ENCODE measurements at regions not wholly inside any gene's neighbourhood (a gene's known extent, or its start where the extent isn't known, plus 50 kb on each side); places are given as distances from the start of the nearest gene placed in this dataset.

DNA sequence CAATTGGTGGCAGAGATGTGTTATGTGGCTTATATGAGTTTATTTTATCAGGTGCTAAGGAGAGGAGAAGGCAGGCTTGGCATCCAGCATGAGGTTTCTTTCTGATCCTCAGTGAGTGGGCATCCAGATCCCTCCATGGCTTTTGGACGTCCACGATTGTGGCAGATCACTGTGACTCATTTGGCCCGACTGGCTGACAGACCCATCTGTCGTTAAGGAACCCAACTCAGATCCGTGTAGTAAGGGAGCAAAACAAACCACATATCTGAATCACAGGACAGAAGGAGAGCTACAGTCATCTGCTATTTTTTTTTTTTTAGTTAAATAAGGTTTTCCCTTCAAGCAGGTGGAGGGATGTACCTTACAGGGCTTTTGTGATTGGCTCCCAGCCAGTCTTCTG, 197.0 kb upstream of the KCNH8 start:
- Histone ChIP-seq H3K27me3 (no peaks in the 10 kb centered on the region), H3K36me3 (no peaks in the 10 kb centered on the region), H3K4me1 (no peaks in the 10 kb centered on the region), H3K27ac (no peak overlapping the region), H3K4me3 (no peak overlapping the region), H3K9me3 (no peaks in the 10 kb centered on the region)
- DNase-seq: no peak
- intact Hi-C loops (cut with DNase I): no loop called here
- TF ChIP-seq, protein P1, sequence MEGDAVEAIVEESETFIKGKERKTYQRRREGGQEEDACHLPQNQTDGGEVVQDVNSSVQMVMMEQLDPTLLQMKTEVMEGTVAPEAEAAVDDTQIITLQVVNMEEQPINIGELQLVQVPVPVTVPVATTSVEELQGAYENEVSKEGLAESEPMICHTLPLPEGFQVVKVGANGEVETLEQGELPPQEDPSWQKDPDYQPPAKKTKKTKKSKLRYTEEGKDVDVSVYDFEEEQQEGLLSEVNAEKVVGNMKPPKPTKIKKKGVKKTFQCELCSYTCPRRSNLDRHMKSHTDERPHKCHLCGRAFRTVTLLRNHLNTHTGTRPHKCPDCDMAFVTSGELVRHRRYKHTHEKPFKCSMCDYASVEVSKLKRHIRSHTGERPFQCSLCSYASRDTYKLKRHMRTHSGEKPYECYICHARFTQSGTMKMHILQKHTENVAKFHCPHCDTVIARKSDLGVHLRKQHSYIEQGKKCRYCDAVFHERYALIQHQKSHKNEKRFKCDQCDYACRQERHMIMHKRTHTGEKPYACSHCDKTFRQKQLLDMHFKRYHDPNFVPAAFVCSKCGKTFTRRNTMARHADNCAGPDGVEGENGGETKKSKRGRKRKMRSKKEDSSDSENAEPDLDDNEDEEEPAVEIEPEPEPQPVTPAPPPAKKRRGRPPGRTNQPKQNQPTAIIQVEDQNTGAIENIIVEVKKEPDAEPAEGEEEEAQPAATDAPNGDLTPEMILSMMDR (IDR thresholded peaks at IDR 0.05): no peak
- TF ChIP-seq EP300 (IDR thresholded peaks at IDR 0.05): no peak
- TF ChIP-seq POLR2A (IDR thresholded peaks at IDR 0.05): no peak
- no peak for TF ChIP-seq POLR2AphosphoS5 (IDR thresholded peaks at IDR 0.05)
- 80 to 87% methylated on average over 5 of the region's 5 CpGs for WGBS, 2 donors

DNA sequence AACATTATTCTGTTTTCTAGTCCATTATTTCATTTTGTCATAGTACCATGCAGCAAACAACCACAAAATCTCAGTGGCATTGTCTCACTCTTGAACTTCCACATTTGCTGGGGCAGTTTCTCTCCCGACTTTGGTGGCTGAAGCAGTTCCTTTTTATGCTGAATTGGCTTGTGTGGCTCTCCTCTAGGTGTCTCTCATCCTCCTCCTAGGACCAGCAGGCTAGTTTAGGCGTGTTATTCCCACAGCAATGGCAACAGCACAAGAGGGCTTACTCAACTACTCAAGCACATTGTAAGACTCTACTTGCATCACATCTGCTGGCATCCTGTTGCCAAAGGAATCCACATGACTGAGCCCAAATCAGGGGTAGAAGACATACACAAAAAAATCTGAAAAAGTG, 201.8 kb upstream of the KCNH8 start:
- no peaks in the 10 kb centered on the region for H3K36me3 ChIP-seq
- 15 to 32% methylated on average over 2 of the region's 2 CpGs for WGBS, 2 donors
- intact Hi-C loops (cut with DNase I): no loop called here

DNA sequence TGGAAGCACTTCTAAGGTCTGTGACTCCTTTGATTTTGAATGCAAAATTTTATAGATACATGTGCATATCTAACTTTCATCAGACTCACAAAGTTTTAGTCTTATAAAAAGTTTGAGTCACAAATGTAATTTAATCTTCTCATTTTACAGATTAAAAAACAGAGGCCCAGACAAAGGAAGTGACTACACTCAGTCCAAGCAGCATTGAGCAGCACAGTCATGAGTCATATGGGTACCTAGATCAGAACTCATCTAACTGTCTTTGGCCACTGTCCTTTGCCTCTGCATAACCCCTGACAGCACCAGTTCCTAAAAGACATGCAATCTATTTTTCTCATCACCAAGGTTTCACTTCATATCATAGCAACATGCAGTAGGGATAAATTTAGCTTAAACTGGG, 210.7 kb upstream of the KCNH8 start:
- intact Hi-C loops (cut with DNase I): no loop called here
- no peaks in the 10 kb centered on the region for H3K9me3 ChIP-seq
- H3K27me3 ChIP-seq: no peaks in the 10 kb centered on the region
- DNase-seq: no peak
- no peak overlapping the region for H3K4me3 ChIP-seq
- H3K36me3 ChIP-seq: no peaks in the 10 kb centered on the region
- no peaks in the 10 kb centered on the region for H3K4me1 ChIP-seq
- TF ChIP-seq, protein P1 (IDR thresholded peaks at IDR 0.05): no peak
- TF ChIP-seq EP300 (IDR thresholded peaks at IDR 0.05) (no peak), POLR2AphosphoS5 (IDR thresholded peaks at IDR 0.05) (no peak), POLR2A (IDR thresholded peaks at IDR 0.05) (no peak)
- no peak overlapping the region for H3K27ac ChIP-seq

More for the DNA sequence above, 201.8 kb upstream of the KCNH8 start:
- no peak overlapping the region for H3K27ac ChIP-seq
- H3K9me3 ChIP-seq: no peaks in the 10 kb centered on the region
- no peaks in the 10 kb centered on the region for H3K27me3 ChIP-seq
- H3K4me3 ChIP-seq: no peak overlapping the region
- TF ChIP-seq POLR2A (IDR thresholded peaks at IDR 0.05): no peak
- TF ChIP-seq POLR2AphosphoS5 (IDR thresholded peaks at IDR 0.05): no peak
- TF ChIP-seq EP300 (IDR thresholded peaks at IDR 0.05): no peak
- TF ChIP-seq, protein P1 (IDR thresholded peaks at IDR 0.05): no peak
- DNase-seq: no peak
- no peaks in the 10 kb centered on the region for H3K4me1 ChIP-seq

DNA sequence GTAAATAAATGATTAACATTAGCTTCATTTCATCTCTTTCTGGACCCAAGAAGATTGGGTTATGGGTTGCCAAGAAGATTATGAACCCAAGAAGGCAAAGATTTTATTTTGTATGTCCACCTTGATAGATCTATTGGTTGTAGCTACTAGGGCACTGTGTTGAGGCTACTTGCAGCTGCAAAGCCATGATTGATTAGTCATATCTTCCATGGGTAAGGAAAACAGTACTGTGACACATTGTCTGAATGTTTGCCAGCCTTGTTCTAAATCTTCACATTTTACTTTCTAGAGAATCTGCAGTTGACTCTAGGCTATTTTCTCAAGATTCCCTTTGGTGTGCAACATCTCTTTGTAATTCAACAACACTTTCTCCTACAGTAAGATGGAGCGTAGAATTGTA, 229.2 kb upstream of the KCNH8 start:
- no peaks in the 10 kb centered on the region for H3K4me1 ChIP-seq
- H3K36me3 ChIP-seq: no peaks in the 10 kb centered on the region
- H3K27me3 ChIP-seq: no peaks in the 10 kb centered on the region
- WGBS, 2 donors: 85 to 90% methylated on average over 1 of the region's 1 CpG
- TF ChIP-seq POLR2A (IDR thresholded peaks at IDR 0.05) (no peak), POLR2AphosphoS5 (IDR thresholded peaks at IDR 0.05) (no peak), EP300 (IDR thresholded peaks at IDR 0.05) (no peak)
- TF ChIP-seq, protein P1 (IDR thresholded peaks at IDR 0.05): no peak
- no peaks in the 10 kb centered on the region for H3K9me3 ChIP-seq
- DNase-seq: no peak
- H3K4me3 ChIP-seq: no peak overlapping the region
- intact Hi-C loops (cut with DNase I): no loop called here
- no peak overlapping the region for H3K27ac ChIP-seq

DNA sequence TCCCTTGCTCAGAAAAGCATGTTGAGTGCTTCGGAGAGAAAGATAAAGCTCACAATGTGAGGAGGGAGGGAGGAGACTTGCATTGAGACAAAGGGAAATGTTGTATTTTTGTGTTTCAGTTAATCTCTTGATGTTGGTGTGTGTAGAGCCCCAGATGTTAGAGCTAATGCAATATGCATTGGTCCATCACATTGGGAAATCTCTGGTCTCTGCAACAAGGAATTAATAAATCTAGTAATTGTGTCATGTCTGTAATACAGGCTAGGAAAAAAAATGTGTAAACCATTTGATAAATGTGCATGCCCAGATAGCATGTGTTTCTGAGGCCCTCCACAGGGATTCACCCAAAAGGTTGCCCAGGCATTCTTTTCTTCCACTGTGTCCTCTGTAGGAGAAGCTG, 230.4 kb upstream of the KCNH8 start:
- H3K27me3 ChIP-seq: no peaks in the 10 kb centered on the region
- DNase-seq: no peak
- no peaks in the 10 kb centered on the region for H3K9me3 ChIP-seq
- no peak overlapping the region for H3K27ac ChIP-seq
- intact Hi-C loops (cut with DNase I): no loop called here
- H3K4me3 ChIP-seq: no peak overlapping the region
- H3K36me3 ChIP-seq: no peaks in the 10 kb centered on the region
- TF ChIP-seq EP300 (IDR thresholded peaks at IDR 0.05) (no peak), POLR2A (IDR thresholded peaks at IDR 0.05) (no peak), POLR2AphosphoS5 (IDR thresholded peaks at IDR 0.05) (no peak)
- TF ChIP-seq, protein P1 (IDR thresholded peaks at IDR 0.05): no peak
- H3K4me1 ChIP-seq: no peaks in the 10 kb centered on the region
- WGBS, 2 donors: 87% methylated on average over 1 of the region's 1 CpG

Data from sigmoid colon (tissue), 6 donors.